NCI-H1694 treated with DMSO at 0.1 percent for 48 hours (cell line): ENCODE measurements at regions not wholly inside any gene's neighbourhood (a gene's known extent, or its start where the extent isn't known, plus 50 kb on each side); places are given as distances from the start of the nearest gene placed in this dataset.
A peak's percentile ranks its signal among the peaks of the same experiment; 100 is the strongest.

Experiments
- DNase-seq: peaks from one replicate; lab custom pipeline; 2025; lab: John Stamatoyannopoulos, UW

DNA sequence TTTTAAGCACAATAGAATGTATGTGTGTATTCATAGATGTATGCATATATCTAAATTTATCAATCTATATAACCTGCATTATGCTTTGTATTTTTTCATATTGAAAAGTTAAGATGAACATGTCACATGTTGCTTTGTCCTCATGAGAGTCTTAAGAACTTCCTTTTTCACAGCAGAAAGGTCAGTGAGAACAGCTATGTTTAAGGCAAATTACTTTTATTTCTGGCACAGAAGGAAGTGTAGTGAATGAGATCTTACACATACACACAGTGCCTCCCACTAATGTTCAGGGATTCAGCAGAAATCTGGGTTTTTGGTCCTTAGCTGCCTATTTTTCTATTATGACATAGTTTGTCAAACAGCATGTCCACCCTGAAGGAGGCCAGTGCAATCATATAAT, 134.8 kb downstream of the TMEM26 start:
- no peak for DNase-seq

DNA sequence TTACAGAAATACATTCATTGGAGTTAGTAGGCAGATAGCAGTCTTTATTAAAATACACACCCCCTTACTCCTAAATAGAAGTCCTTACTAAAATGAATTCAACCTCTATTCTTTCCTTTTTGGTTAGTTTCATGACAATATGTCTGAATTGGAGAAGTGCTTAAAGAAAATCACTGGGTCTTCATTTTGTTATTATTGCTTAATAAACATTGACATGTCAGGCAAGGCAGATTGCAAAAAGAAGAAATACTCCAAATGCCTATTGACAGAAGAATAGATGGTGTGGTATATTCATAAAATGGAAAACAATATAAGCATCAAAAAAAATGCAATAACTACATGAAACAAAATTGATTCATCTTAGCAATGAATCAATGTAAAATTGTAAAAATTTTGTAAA, 135.5 kb downstream of the TMEM26 start:
- no peak for DNase-seq

DNA sequence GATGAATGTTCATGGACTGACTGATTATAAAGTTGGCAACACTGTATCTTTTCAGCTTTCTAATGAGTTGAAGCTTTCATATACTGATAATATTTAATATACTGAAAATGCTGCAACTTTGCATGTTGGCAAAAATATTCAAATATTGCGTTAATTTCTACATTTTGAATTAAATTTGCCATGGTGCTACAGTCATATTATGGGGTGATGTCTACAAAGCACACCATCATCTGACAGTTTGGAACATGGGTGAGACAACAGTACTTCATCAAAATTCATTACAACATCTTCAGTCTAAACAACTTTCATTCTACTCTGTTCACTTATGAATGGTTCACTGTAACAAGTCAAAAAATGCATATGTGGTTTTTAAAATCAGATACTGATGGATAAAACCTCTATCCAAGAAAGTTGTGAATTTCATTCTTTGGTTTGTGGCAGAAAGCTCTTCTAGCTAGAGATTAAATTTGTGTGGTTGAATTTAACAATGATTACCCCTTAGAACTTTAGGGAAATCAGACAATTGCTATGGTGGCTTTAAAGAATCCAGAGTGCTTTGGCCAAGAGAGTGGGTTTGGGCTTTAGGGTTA, 136.4 kb downstream of the TMEM26 start:
- no peak for DNase-seq

DNA sequence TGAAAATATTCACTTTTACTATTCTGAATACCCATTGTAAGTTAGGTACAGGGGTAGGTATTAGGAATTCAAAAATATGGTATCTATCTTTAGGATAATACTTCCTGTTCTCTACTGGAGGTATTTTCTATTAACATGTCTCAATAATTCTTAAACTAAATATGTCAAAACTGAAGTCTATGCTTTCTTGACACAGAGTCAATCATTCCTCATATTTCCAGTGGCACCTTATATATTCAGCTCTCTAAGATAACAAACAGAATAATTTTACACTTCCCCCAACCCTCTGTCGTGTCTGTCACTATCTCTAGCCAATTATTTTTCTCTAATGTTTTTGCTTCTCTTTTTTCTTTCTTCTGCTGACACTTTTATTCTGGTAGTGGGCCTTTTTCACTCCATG, 138.9 kb downstream of the TMEM26 start:
- DNase-seq, result no peak

DNA sequence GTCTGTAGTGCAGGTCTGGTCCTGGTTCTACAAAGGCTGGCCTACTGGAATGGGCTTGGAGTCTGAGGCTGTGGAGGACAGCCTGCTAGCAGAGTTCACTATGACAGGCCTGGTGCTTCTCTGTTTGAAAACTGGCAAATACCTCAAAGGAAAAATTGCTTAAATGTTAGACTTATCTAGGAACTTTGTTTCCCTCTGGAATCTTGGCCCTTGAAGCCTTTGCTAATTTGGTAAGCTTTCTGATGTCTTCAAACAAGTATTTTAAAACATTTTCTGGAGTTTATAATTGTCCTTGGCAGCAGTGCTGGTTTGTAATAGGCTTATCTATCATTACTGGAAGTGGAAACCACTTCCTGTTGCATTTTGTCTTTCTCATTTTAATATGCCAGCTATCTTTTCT, 139.7 kb downstream of the TMEM26 start:
- DNase-seq, result no peak

DNA sequence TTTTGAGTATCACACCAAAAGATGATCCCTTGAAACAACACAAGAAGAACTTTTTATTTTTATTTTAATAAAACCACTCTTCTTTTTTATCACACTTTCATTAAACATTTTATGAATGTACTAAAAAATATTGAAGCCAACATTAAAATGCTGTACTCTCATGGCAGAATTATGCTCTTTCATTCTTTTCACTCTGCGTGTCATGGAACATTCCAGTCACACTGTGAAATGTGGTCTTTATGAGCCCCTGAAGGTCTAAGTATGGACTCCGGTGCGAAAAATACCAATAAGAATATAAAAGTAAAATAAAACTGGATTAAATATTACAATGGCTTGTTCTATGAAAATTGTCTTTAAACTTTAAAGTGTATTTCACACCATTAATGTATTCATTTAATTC, 148.4 kb downstream of the TMEM26 start:
- DNase-seq, result no peak

DNA sequence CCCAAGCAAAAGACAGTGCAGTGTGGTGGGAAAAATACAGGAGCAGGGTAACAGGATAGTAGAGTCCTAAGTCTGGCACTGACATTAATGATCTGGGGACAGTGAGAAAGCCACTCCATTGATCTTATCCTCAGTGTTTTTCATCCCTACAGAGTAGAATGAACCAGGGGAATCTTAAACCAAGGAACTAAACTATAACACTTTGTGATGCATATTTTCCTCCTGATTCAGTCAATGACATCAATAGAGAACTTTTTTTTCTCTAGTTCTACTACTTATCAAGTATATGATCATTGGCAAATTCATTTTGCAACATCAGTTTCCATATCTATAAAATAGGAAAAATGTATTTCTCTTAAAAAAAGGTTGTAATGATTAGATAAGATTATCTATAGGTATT, 151.1 kb downstream of the TMEM26 start:
- DNase-seq, result no peak

DNA sequence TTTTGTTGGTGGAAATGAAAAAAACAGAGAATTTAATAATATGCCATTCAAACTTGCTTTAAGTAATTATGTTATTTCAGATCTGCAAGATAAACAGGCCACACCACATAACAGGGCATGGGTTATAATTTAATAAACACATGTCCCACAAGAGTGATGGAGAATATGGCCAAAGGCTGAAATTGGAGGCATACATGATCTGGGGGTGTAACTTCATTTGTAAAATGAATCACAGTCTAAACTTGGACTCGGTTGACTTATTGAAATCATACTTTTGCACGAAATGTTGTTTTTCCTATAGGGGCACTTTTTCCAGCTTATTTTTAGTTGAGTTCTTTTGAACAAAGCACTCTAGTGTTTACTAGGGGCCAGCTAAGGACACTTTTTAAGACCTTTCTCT, 151.6 kb downstream of the TMEM26 start:
- no peak for DNase-seq

DNA sequence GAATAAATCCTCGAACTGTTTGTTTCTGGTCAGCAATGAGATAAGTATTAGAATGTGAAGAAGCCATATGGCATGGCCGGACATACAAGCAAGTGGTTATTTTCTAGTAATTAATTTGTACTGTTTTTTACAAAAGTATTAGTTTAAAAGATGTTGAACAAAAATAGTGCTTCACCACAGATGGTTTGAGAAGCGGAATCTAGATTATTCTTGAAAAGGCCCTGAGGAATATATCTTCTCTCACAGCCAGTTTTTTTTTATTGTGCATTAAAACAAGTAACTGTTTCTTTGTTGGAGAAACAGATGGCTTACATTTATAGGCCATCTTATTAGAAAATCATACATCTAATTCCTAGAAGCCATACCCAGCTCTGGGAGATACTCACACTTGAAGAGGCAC, 153.3 kb downstream of the TMEM26 start:
- no peak for DNase-seq

DNA sequence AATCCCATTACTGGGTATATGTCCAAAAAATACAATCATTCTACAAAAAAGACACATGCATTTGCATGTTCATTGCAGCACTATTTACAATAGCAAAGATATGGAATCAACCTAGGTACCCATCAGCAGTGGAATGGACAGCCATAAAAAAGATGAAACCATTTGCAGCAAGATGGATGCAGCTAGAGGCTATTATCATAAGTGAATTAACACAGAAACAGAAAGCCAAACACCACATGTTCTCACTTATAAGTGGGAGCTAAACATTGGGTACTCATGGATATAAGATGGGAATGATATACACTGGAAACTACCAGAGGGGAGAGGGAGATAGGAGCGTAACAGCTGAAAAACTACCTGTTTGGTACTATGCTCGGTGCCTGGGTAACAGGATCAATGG, 154.0 kb downstream of the TMEM26 start:
- no peak for DNase-seq

DNA sequence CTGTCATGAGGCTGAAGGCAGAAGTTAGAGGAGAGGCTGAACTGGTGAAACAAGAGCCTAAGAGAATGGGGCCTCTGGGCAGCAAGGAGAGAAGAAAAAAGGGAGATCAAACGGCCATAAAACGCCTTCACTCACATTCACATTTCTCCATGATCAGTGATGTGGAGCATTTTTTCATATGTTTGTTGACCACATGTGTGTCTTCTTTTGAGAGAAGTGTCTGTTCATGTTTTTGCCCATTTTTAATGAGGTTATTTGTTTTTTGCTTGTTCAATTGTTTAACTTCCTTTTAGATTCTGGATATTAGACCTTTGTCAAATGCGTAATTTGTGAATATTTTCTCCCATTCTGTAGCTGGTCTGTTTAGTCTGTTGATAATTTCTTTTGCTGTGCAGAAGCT, 155.0 kb downstream of the TMEM26 start:
- no peak for DNase-seq

DNA sequence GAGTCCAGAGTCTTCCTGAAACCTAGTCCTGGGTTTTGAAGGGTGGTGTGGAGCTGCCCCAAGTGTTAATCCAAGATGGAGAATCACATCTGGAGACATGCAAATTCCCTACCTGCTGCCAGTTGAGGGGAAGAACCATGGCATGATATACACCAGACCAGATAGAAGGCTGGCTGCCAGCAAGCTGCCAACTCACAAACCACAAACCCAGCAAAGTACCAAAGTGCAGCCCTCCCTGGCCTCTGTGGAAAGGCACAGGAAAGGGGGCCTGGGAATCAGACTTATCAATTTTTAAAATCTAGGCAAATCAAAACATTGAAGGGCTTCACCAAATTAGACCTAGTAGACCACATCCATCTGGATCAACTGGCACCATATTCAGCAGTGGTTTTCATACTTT, 157.0 kb downstream of the TMEM26 start:
- no peak for DNase-seq

DNA sequence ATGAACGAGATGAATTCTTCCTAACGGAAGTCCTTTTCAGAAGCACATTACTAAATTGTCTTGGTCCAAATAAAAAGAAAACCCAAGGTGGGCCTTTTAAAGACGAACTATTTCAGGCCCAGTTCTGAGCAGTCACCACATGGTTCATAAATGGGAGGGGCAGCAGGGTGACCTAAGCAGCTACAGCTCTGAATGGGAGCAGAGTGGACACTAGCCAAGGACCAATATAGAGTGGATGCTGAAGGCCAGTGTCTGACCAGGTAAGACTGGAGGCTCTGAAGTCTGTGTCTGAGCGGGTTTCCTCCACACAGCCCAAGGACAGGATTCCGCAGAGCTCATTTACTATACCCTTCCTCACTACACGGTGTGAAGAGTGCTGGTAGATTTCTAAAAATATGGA, 159.1 kb downstream of the TMEM26 start:
- DNase-seq, result no peak

DNA sequence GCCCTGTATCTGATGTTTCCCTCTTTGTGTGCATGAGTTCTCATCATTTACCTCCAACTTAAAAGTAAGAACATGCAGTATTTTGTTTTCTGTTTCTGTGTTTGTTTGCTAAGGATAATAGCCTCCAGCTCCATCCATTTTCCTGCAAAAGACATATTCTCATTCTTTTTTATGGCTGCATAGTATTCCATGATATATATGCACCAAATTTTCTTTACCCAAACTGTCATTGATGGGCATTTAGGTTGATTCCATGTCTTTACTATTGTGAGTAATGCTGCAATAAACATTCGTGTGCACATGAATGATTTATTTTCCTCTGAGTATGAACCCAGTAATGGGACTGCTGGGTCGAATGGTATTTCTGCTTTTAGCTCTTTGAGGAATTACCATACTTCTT, 163.4 kb downstream of the TMEM26 start:
- no peak for DNase-seq

DNA sequence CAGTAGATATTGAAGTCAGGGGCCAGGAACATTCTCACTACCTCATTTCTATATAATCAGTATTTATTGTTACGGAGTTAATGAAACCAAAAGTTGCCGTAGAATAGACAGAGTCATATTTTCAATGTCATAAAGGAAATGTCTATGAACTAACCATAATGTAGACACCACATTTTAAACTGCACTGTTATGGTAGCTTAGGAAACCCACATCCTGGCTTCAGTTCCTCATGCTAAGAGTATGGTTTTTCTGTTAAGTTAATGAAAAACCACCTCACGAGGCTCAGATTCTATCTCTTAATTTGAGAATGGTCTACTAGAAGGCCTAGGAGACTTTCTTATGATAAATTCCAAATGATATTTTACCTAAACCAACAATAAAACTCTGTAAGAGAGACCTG, 166.5 kb downstream of the TMEM26 start:
- DNase-seq, result no peak

DNA sequence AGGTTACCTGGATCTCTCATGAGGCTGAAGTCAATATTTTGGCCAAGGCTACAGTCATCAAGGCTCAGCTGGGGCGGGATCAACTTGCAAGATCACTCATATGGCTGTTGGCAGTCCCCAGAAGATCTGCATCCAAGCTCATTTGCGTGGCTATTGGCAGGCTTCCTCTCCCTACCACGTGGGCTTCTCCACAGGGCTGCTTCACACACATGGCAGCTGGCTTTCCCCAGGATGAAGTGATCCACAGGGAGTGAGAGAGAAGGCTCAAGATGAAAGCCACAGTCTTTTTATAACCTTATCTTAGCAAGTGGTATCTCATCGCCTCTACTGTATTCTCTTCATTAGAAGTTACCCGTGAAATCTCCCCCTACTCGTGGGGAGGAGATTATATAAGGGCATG, 167.4 kb downstream of the TMEM26 start:
- DNase-seq, result no peak

DNA sequence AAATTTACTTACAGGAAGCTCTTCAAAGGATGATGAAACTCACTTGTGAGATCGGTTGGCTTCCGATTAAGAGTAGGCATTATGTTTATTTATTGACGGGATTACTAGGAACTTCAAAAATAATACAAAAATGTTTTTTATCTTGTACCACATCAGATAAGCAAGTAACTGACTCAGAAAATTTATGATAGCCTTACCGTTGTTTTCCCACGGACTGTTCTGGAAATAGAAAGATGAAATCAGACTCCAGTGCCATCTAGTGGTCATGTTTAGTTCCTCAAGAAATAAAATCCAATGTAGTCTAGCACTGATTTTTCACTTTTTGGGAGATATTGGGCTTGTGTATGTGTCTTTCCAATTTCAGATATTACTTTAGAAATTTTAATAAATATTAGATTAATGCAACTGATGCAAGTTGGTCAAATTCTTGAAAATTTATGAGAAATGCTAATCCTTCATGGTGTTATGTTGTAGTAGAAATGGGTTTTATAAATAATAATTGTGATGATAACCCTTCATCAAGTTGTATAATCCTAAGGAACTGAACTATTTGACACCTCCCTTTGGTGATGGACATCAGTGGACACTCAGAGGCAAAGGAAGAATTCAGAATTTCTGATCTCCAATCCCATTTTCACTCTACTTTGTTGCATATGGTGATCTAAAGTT, 168.8 kb downstream of the TMEM26 start:
- peak; percentile 63 for DNase-seq

DNA sequence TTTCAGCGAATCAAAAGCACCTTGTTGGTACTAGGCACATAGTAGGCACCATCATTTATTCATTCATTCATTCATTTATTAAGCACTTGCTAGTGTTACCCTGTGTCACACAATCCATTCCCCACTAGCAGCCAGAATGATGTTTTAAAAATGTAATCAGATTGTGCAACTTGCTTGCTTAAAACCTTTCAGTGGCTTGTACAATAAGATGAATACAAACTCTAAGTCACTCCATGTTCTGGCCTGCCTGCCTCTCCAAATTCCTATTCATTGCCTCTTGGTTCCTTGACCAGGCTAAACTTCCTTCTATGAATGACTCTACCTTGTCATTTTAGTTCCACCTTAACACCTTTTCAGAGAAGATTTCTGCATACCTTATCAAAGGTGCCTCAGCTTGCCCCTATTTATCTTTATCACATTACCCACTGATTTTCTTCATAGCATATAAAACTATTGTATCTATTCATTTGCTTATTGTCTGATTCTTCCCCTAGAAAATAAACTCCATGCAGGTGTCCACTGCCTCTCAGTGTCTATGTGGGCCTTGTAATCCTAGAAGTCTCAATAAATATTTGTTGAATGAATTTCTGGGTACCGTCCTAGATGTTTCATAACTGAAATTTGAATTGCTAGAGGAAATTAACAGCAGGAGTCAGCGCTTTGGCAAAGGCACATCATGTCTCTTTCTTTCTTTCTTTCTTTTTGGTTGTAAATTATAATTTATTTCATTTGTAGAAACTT, 169.5 kb downstream of the TMEM26 start:
- no peak for DNase-seq

DNA sequence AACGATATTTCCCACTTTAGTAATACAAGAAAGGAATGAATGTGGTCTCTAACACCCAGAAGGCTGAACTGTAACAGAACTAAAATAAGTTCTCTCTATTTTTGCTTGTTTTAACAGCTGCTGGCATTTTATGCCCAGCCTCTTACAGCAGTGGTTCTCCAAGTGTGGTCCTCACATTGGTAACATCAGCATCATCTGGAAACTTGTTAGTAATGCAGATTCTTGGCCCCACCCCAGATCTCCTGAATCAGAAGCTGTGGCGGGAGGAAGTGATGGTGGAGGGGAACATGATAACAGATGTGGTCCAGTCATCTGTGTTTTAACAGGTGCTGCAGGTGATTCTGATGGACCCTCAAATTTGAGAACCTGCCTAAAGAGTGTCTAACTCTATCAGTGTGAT, 170.1 kb downstream of the TMEM26 start:
- no peak for DNase-seq

DNA sequence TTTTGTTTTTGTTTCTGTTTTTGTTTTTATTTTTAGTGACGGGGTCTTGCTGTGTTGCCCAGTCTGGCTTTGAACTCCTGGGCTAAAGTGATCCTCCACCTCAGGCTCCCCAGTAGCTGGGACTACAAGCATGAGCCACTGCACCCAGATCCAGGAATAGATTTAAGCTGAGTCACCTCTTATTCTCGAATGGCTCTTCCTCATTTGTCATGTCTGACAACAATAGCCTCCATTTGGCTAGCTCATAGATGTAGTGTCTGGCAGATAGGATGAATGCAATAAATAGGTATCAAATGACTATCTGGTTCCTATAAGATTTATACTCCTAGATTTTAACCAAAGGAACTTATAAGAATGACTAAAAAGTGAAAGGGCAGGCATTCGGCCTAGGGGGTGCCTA, 172.9 kb downstream of the TMEM26 start:
- DNase-seq, result no peak

DNA sequence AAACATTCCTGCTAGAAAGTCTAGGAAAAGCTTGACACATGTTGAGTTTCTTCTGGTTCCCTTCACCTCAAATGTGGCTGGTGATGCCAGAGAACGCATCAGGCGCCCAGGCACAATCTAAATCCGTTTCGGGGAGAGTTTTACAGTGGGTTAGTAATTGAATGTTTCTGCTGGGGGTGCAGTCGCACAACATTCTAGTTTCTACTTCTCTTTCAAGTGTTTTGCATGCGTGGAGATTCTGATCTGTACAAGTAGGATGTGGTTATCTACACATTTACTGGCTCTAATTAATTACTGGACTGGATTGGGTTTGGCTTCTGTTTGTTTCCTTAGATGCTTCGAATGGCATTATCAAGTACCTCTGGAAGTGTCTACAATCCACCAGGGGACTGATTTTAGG, 173.8 kb downstream of the TMEM26 start:
- DNase-seq, result no peak

DNA sequence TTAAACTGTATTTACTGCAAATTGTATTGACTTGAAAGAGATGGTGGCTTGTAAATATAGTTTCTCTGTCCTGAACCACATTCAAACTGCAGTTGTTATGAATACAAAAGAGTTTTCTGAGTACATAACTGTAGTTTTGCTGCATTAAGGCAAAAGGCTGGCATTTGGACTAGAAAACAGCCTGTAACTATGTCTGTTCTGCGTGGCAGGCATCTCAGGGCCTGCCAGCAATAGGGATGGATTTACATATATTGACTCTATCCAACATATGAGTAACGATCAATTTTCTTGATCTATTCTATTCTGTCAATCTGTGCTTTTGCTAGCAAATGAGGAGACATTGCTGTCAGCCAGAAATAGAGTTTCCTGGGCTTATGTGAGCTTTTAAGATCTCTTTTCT, 174.6 kb downstream of the TMEM26 start:
- DNase-seq, result no peak

DNA sequence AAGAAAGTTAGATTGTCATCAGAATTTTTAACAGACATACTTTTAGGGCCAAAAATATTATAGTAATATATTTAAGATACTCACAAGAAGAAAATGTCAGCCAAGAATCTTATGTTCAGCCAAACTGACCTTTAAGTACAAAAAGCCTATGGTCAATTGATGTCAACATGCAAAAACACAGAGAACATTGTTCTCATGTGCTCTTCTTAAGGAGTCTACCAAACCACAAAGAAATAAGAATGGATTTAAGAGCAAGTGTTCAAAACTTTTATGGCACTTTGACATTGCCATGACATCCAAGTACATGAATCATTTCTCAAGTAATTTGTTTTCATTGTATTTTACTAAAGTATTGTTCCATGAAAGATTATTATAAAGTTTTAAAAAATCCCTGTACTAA, 180.4 kb downstream of the TMEM26 start:
- DNase-seq, result no peak
